ENCODE measurements at regions not wholly inside any gene's neighbourhood (a gene's known extent, or its start where the extent isn't known, plus 50 kb on each side); places are given as distances from the start of the nearest gene placed in this dataset.
"Not testable (repeated sequence)": the region's sequence is repeated elsewhere in the genome, so short reads cannot be mapped to it uniquely, and the experiment has no call there.

- TF ChIP-seq FOXK2 (IDR thresholded peaks at IDR 0.05), result no peak
- no peak for TF ChIP-seq NFRKB (IDR thresholded peaks at IDR 0.05)
- no peak for TF ChIP-seq FOXA1 (IDR thresholded peaks at IDR 0.05)
- TF ChIP-seq HDGF (IDR thresholded peaks at IDR 0.05; ENCODE audit: borderline replicate concordance), result no peak
- no peak for TF ChIP-seq PKNOX1 (IDR thresholded peaks at IDR 0.05)
- TF ChIP-seq TARDBP (IDR thresholded peaks at IDR 0.05), result no peak
- no peak for TF ChIP-seq BHLHE40 (IDR thresholded peaks at IDR 0.05; ENCODE audit: borderline replicate concordance)
- TF ChIP-seq FOXM1 (IDR thresholded peaks at IDR 0.05; ENCODE audit: borderline replicate concordance), result no peak
- TF ChIP-seq LEF1 (IDR thresholded peaks at IDR 0.05; ENCODE audit: borderline replicate concordance), result no peak
- TF ChIP-seq ZNF384 (IDR thresholded peaks at IDR 0.05), result no peak
- TF ChIP-seq ELF4 (IDR thresholded peaks at IDR 0.05), result no peak
- POLR2A ChIA-PET, result no interaction called here
- no peak for DNase-seq (ENCODE audit: extremely low spot score)
- CTCF ChIA-PET, result no interaction called here
These were observed 113.8 kb downstream of the ANXA2 start for GRCh38 chr15:60283936-60284335.

- DNase-seq (ENCODE audit: extremely low spot score); POLR2A ChIA-PET; CTCF ChIA-PET: not testable (repeated sequence)
These were observed 101.9 kb downstream of the ANXA2 start for GRCh38 chr15:60295901-60296300.

GRCh38 chr15:60297047-60297446 is 100.7 kb downstream of the ANXA2 start:
- TF ChIP-seq LEF1 (IDR thresholded peaks at IDR 0.05; ENCODE audit: borderline replicate concordance), result no peak
- no peak for TF ChIP-seq L3MBTL2 (conservative IDR thresholded peaks at IDR 0.05)
- TF ChIP-seq ZNF384 (IDR thresholded peaks at IDR 0.05), result no peak
- TF ChIP-seq ELF4 (IDR thresholded peaks at IDR 0.05), result no peak
- no peak for TF ChIP-seq SP1 (IDR thresholded peaks at IDR 0.05)
- no peak for TF ChIP-seq TARDBP (IDR thresholded peaks at IDR 0.05)
- TF ChIP-seq FOXM1 (IDR thresholded peaks at IDR 0.05; ENCODE audit: borderline replicate concordance), result no peak
- no peak for TF ChIP-seq NFRKB (IDR thresholded peaks at IDR 0.05)
- TF ChIP-seq BHLHE40 (IDR thresholded peaks at IDR 0.05; ENCODE audit: borderline replicate concordance), result no peak
- no peak for TF ChIP-seq FOXK2 (IDR thresholded peaks at IDR 0.05)
- TF ChIP-seq FOXA1 (IDR thresholded peaks at IDR 0.05), result no peak
- TF ChIP-seq PKNOX1 (IDR thresholded peaks at IDR 0.05), result no peak
- TF ChIP-seq ARNT (IDR thresholded peaks at IDR 0.05), result no peak
- TF ChIP-seq CTBP1 (IDR thresholded peaks at IDR 0.05; ENCODE audit: borderline replicate concordance), result no peak
- no peak for TF ChIP-seq HDGF (IDR thresholded peaks at IDR 0.05; ENCODE audit: borderline replicate concordance)
- no peak for TF ChIP-seq SUZ12 (IDR thresholded peaks at IDR 0.05)
- ChIA-PET CTCF (no interaction called here), POLR2A (no interaction called here)
- no peak for DNase-seq (ENCODE audit: extremely low spot score)
